HG03095 (cell line): ENCODE measurements at regions not wholly inside any gene's neighbourhood (a gene's known extent, or its start where the extent isn't known, plus 50 kb on each side); places are given as distances from the start of the nearest gene placed in this dataset.

Experiments used
- ATAC-seq: cut with Tn5 transposase; IDR thresholded peaks from one replicate; pipeline ENCODE4 v1.9.1; 2021; ENCODE audit warnings: moderate library complexity; ENCODE audit not compliant: unreplicated experiment

GRCh38 chr1:83520797-83521196 lies 478.1 kb downstream of the TTLL7 start:
- no peak for ATAC-seq

GRCh38 chr1:83516369-83516768 lies 482.6 kb downstream of the TTLL7 start:
- no peak for ATAC-seq

GRCh38 chr1:83515578-83516154 lies 483.3 kb downstream of the TTLL7 start:
- no peak for ATAC-seq

GRCh38 chr1:83512373-83513193 lies 486.3 kb downstream of the TTLL7 start:
- no peak for ATAC-seq

GRCh38 chr1:83511146-83511726 lies 487.7 kb downstream of the TTLL7 start:
- no peak for ATAC-seq

GRCh38 chr1:83509301-83509781 lies 489.6 kb downstream of the TTLL7 start:
- ATAC-seq, result no peak

GRCh38 chr1:83508485-83509151 lies 490.3 kb downstream of the TTLL7 start:
- ATAC-seq, result peak; percentile 98

GRCh38 chr1:83505148-83505547 lies 493.8 kb downstream of the TTLL7 start:
- ATAC-seq, result no peak

- no peak for ATAC-seq
These were observed 495.8 kb downstream of the TTLL7 start for GRCh38 chr1:83503153-83503552.

GRCh38 chr1:83500987-83501591 lies 497.8 kb downstream of the TTLL7 start:
- ATAC-seq, result peak; percentile 88

- ATAC-seq, result no peak
These were observed 498.4 kb downstream of the TTLL7 start for GRCh38 chr1:83500531-83500930.

- peak; percentile 80 for ATAC-seq
These were observed 498.9 kb downstream of the TTLL7 start for GRCh38 chr1:83499998-83500397.

- ATAC-seq, result no peak
These were observed 501.4 kb downstream of the TTLL7 start for GRCh38 chr1:83497563-83497962.

GRCh38 chr1:83495560-83495959 lies 503.4 kb downstream of the TTLL7 start:
- no peak for ATAC-seq

GRCh38 chr1:83493633-83494032 lies 505.3 kb downstream of the TTLL7 start:
- no peak for ATAC-seq

- ATAC-seq, result no peak
These were observed 507.0 kb downstream of the TTLL7 start for GRCh38 chr1:83491930-83492329.

GRCh38 chr1:83490988-83491387 lies 507.9 kb downstream of the TTLL7 start:
- no peak for ATAC-seq

- ATAC-seq, result peak; percentile 82
These were observed 510.8 kb downstream of the TTLL7 start for GRCh38 chr1:83488105-83488504.

- peak; percentile 31 for ATAC-seq
These were observed 511.5 kb downstream of the TTLL7 start for GRCh38 chr1:83487460-83487859.

- peak; percentile 29 for ATAC-seq
These were observed 513.5 kb downstream of the TTLL7 start for GRCh38 chr1:83485314-83486019.
